ENCODE measurements at regions not wholly inside any gene's neighbourhood (a gene's known extent, or its start where the extent isn't known, plus 50 kb on each side); places are given as distances from the start of the nearest gene placed in this dataset.

DNA sequence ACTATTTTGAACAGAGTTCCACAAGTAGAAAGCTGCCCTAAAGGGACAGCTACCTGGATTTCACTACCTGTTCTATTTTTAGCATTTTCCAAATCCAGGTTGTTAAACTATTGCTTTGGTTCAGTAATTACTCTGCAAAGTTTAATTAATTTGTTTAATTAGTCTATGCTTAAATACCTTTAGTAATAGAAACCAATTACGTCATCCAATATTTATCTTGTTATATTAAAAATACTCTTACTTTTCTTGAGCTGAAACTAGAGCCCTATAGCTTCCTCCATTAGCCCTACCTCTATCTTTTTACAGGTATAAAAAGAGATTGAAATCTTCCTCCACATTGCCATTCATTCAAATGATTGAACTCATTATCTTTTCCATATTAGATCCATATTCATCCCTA is 514.6 kb downstream of the DSC3 start:
- ATAC-seq (ENCODE audit: low read depth) (no peak), DNase-seq (no peak)
- H3K4me1 Mint-ChIP-seq, result no peaks in the 10 kb centered on the region
- no peaks in the 10 kb centered on the region for H3K9me3 Mint-ChIP-seq
- TF ChIP-seq, protein P1, sequence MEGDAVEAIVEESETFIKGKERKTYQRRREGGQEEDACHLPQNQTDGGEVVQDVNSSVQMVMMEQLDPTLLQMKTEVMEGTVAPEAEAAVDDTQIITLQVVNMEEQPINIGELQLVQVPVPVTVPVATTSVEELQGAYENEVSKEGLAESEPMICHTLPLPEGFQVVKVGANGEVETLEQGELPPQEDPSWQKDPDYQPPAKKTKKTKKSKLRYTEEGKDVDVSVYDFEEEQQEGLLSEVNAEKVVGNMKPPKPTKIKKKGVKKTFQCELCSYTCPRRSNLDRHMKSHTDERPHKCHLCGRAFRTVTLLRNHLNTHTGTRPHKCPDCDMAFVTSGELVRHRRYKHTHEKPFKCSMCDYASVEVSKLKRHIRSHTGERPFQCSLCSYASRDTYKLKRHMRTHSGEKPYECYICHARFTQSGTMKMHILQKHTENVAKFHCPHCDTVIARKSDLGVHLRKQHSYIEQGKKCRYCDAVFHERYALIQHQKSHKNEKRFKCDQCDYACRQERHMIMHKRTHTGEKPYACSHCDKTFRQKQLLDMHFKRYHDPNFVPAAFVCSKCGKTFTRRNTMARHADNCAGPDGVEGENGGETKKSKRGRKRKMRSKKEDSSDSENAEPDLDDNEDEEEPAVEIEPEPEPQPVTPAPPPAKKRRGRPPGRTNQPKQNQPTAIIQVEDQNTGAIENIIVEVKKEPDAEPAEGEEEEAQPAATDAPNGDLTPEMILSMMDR (IDR thresholded peaks at IDR 0.05), result no peak
- POLR2A ChIA-PET, result no interaction called here
- H3K4me3 Mint-ChIP-seq, result no peak overlapping the region
- no peaks in the 10 kb centered on the region for H3K36me3 Mint-ChIP-seq (ENCODE audit: low read depth)
- no peaks in the 10 kb centered on the region for H3K27me3 Mint-ChIP-seq
- no peak overlapping the region for H3K27ac Mint-ChIP-seq
- intact Hi-C loops (cut with micrococcal nuclease), result no loop called here
- CTCF ChIA-PET, result no interaction called here

DNA sequence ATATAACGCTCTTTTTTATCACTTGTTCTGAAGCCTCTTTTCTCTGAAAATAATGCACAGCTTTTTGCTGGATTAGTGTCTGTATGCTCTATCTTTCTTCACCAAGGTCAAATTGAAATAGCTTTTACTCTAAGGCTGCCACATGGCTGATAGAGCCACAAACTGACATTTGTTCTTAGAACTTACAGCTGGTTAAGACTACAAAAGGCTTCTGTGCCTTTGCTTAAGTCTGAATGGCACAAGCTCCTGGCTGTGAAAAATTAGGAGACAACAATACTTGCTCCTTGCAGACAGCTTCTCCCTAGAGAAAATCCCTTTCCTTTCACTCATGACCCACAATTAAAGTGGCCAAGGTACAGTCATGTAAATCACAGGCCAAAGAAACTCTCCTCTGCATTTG is 515.3 kb downstream of the DSC3 start:
- Mint-ChIP-seq H3K9me3 (no peaks in the 10 kb centered on the region), H3K4me3 (no peak overlapping the region), H3K4me1 (no peaks in the 10 kb centered on the region), H3K27me3 (no peaks in the 10 kb centered on the region), H3K27ac (no peak overlapping the region), H3K36me3 (ENCODE audit: low read depth) (no peaks in the 10 kb centered on the region)
- POLR2A ChIA-PET, result no interaction called here
- intact Hi-C loops (cut with micrococcal nuclease), result no loop called here
- DNase-seq, result no peak
- TF ChIP-seq, protein P1 (IDR thresholded peaks at IDR 0.05), result no peak
- no peak for ATAC-seq (ENCODE audit: low read depth)
- CTCF ChIA-PET, result no interaction called here

DNA sequence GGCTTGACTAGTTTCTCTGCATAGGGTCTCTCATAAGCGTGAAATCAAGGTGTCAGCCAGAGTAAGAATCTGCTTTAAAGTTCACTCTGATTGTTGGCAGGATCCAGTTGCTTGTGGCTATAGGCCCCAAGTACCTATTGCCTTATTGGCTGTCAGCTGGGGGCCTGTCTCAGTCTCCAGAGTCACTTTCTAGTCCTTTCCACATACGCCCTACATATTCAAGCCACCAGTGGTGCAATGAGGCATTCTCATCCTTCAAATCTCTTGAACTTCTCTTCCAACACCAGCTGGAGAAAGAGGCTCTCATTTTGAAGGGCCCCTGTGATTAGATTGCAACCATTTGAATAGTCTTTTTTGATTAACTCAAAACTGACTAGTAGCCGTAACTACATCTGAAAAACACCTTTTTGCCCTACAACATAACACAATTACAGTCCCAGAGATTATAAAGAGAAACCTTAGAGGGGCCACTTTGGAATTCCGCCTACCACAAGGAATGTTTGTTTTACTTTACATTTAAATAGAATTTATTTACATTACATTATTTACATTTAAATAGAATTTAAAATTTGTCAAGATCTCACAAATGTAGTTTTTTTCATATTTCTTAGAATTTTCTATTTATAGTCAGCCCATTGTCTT is 520.1 kb downstream of the DSC3 start:
- Mint-ChIP-seq H3K4me3 (no peak overlapping the region), H3K4me1 (no peaks in the 10 kb centered on the region), H3K27ac (no peak overlapping the region), H3K36me3 (ENCODE audit: low read depth) (no peaks in the 10 kb centered on the region), H3K27me3 (no peaks in the 10 kb centered on the region), H3K9me3 (no peaks in the 10 kb centered on the region)
- ChIA-PET POLR2A (no interaction called here), CTCF (no interaction called here)
- ATAC-seq (ENCODE audit: low read depth), result no peak
- no peak for DNase-seq
- intact Hi-C loops (cut with micrococcal nuclease), result no loop called here
- TF ChIP-seq, protein P1 (IDR thresholded peaks at IDR 0.05), result no peak

DNA sequence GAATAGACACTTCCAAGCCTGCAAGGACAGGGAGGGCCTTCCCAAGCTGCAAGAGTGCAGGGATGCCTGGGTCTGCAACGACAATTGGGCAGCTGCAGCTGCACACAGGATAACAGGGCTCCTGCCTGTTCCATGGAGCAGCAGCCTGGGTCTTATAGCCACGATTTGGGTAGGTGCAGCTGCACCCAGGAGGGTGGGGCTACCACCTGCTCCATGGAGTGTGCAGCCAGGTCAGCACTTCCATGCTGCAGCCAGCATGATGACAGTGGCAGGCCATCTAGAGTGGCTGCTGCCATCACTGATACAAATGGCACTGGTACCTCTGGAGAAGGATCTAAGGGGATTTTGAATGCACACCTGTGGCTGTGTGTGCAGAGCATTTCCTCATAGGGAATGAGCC is 528.5 kb downstream of the DSC3 start:
- no peak for ATAC-seq (ENCODE audit: low read depth)
- TF ChIP-seq, protein P1 (IDR thresholded peaks at IDR 0.05), result no peak
- peaks cover 8% of the 10 kb centered on the region for H3K9me3 Mint-ChIP-seq
- POLR2A ChIA-PET, result no interaction called here
- intact Hi-C loops (cut with micrococcal nuclease), result no loop called here
- no peak overlapping the region for H3K4me3 Mint-ChIP-seq
- no peaks in the 10 kb centered on the region for H3K27me3 Mint-ChIP-seq
- no peaks in the 10 kb centered on the region for H3K36me3 Mint-ChIP-seq (ENCODE audit: low read depth)
- CTCF ChIA-PET, result no interaction called here
- H3K27ac Mint-ChIP-seq, result no peak overlapping the region
- H3K4me1 Mint-ChIP-seq, result no peaks in the 10 kb centered on the region
- no peak for DNase-seq

DNA sequence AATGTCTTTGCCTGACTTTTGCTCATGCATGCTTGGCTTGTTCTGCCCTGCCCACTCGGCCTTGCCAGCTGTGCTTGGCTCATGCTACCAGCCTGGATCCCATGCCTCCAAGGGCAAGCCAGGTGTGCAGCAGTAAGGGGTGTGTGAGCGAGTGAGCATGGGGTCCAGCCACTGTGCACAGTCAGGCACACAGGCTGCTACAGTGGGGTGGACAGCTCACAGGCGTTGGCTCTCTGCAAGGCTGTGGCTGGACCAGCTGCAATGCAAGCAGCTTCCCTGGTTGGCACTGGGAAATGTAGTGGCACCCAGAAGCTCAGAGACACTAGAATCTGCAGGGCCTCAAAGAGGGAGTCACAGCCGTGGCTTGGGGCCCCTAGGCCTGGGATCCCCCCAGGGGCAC is 529.7 kb downstream of the DSC3 start:
- no peaks in the 10 kb centered on the region for H3K4me1 Mint-ChIP-seq
- H3K4me3 Mint-ChIP-seq, result no peak overlapping the region
- no peaks in the 10 kb centered on the region for H3K36me3 Mint-ChIP-seq (ENCODE audit: low read depth)
- H3K27me3 Mint-ChIP-seq, result no peaks in the 10 kb centered on the region
- no peak for ATAC-seq (ENCODE audit: low read depth)
- DNase-seq, result no peak
- TF ChIP-seq, protein P1 (IDR thresholded peaks at IDR 0.05), result no peak
- intact Hi-C loops (cut with micrococcal nuclease), result no loop called here
- ChIA-PET CTCF (no interaction called here), POLR2A (no interaction called here)
- H3K27ac Mint-ChIP-seq, result no peak overlapping the region
- H3K9me3 Mint-ChIP-seq, result peaks cover 8% of the 10 kb centered on the region
